Right lobe of liver (tissue), 4 donors: ENCODE measurements at regions not wholly inside any gene's neighbourhood (a gene's known extent, or its start where the extent isn't known, plus 50 kb on each side); places are given as distances from the start of the nearest gene placed in this dataset.

Experiments used
- POLR2A ChIP-seq: fragments of 450-650 bp; IDR thresholded peaks from one replicate; pipeline ENCODE4 v1.6.1; 2017; ENCODE audit warnings: antibody characterized with exemption, mild to moderate bottlenecking
- TF ChIP-seq, protein P1 (sequence below), 4 donors: fragments of 200-600 bp in 3 of 4; fragments of 450-650 bp in 1 of 4; IDR thresholded peaks; one replicate each; pipeline versions ENCODE4 v1.5.1 to v1.8.0; 2016 to 2022; ENCODE audit warnings: antibody characterized with exemption in 4 of 4, mild to moderate bottlenecking in 2 of 4
- donor health status: DM: no; HTN: no; CAD: no.
- donor health status: DM: no; HTN: no; CAD: no.
- donor health status: DM: no; HTN: yes; CAD: no.

DNA sequence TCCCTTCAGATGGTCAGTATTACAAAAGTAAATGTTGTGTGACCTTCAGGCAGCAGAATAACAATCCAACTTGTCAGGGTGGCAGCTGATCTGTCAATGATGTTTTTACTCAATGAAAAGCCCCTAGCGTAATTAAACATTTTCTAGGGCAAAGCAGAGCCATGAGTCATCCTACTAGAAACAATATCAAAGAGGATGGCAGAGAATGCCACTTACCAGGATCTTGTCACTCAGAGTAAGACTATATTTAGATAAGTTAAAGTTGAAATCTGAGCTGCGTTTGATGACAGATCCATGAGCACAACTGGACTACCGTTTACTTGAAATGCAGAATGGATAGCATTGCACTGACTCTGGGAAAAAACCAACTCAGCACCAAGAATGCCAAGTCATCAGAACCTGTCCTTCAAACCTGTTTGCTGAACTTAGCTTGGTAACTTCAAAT lies 612.6 kb upstream of the ACVR2A start:
- TF ChIP-seq, protein P1, sequence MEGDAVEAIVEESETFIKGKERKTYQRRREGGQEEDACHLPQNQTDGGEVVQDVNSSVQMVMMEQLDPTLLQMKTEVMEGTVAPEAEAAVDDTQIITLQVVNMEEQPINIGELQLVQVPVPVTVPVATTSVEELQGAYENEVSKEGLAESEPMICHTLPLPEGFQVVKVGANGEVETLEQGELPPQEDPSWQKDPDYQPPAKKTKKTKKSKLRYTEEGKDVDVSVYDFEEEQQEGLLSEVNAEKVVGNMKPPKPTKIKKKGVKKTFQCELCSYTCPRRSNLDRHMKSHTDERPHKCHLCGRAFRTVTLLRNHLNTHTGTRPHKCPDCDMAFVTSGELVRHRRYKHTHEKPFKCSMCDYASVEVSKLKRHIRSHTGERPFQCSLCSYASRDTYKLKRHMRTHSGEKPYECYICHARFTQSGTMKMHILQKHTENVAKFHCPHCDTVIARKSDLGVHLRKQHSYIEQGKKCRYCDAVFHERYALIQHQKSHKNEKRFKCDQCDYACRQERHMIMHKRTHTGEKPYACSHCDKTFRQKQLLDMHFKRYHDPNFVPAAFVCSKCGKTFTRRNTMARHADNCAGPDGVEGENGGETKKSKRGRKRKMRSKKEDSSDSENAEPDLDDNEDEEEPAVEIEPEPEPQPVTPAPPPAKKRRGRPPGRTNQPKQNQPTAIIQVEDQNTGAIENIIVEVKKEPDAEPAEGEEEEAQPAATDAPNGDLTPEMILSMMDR (IDR thresholded peaks at IDR 0.05), result no peak
- no peak for TF ChIP-seq POLR2A
